Activated naive CD4-positive, alpha-beta T cell treated with anti-CD3 and anti-CD28 coated beads, Interleukin-2, amount 10 ng/mL, durations not matched to agents 7 days and 5 days (primary cell): ENCODE measurements at regions not wholly inside any gene's neighbourhood (a gene's known extent, or its start where the extent isn't known, plus 50 kb on each side); places are given as distances from the start of the nearest gene placed in this dataset.

Experiments
- CTCF ChIA-PET: fragments of 350-600 bp; sonication (Branson Sonifier 250); formaldehyde crosslinking; loops from one replicate; lab custom pipeline; 2021; ENCODE audit warnings: antibody characterized with exemption; lab: Charles Lee
- DNase-seq: peaks from one replicate; pipeline ENCODE4 v3.0.0-alpha.2; 2020
- H3K27ac Mint-ChIP-seq: one replicate; pipeline ENCODE4 v1.8.0; 2021; ENCODE audit warnings: mild to moderate bottlenecking, moderate library complexity, mixed read lengths
- H3K27me3 Mint-ChIP-seq: one replicate; pipeline ENCODE4 v1.8.0; 2021; ENCODE audit warnings: mild to moderate bottlenecking, mixed read lengths
- H3K36me3 Mint-ChIP-seq: one replicate; pipeline ENCODE4 v1.8.0; 2021; ENCODE audit warnings: mixed read lengths
- H3K4me1 Mint-ChIP-seq: one replicate; pipeline ENCODE4 v1.8.0; 2021; ENCODE audit warnings: mixed read lengths
- H3K4me3 Mint-ChIP-seq: one replicate; pipeline ENCODE4 v1.8.0; 2021; ENCODE audit warnings: mild to moderate bottlenecking, moderate library complexity, mixed read lengths
- H3K9me3 Mint-ChIP-seq: one replicate; pipeline ENCODE4 v1.8.0; 2021; ENCODE audit warnings: mixed read lengths

DNA sequence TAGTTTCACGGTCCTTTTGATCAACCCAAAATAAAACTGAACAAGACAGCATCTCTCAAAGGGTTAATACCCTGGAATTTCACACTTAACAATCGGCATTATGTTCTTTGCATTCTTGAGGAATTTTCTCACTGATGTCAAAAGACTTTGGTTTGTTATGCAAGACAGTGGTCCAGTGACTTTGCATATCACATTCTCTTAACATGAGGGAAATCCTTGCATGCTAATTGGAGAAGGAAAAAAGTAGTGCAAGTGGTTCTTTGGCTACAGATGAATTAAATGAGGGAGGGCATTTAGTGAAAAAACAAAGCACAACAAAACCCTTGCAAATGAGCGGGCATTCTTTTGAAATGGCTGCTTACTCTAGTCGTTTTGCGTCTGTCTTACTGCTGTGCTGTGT, 105.1 kb upstream of the LIMCH1 start:
- Mint-ChIP-seq H3K27ac (no peak overlapping the region), H3K27me3 (no peaks in the 10 kb centered on the region), H3K4me1 (no peaks in the 10 kb centered on the region), H3K9me3 (no peaks in the 10 kb centered on the region), H3K36me3 (no peaks in the 10 kb centered on the region), H3K4me3 (no peak overlapping the region)
- CTCF ChIA-PET: no interaction called here
- no peak for DNase-seq

- Mint-ChIP-seq H3K27ac (no peak overlapping the region), H3K9me3 (no peaks in the 10 kb centered on the region), H3K4me3 (no peak overlapping the region), H3K4me1 (no peaks in the 10 kb centered on the region), H3K36me3 (no peaks in the 10 kb centered on the region), H3K27me3 (no peaks in the 10 kb centered on the region)
- CTCF ChIA-PET: no interaction called here
- no peak for DNase-seq
Measured at GRCh38 chr4:41433361-41433760, 104.6 kb upstream of the LIMCH1 start.

- no peak for DNase-seq
- CTCF ChIA-PET: no interaction called here
- no peaks in the 10 kb centered on the region for H3K4me1 Mint-ChIP-seq
- no peak overlapping the region for H3K27ac Mint-ChIP-seq
- no peaks in the 10 kb centered on the region for H3K36me3 Mint-ChIP-seq
- H3K9me3 Mint-ChIP-seq: no peaks in the 10 kb centered on the region
- H3K4me3 Mint-ChIP-seq: no peak overlapping the region
- no peaks in the 10 kb centered on the region for H3K27me3 Mint-ChIP-seq
Measured at GRCh38 chr4:41435510-41435909, 102.4 kb upstream of the LIMCH1 start.

DNA sequence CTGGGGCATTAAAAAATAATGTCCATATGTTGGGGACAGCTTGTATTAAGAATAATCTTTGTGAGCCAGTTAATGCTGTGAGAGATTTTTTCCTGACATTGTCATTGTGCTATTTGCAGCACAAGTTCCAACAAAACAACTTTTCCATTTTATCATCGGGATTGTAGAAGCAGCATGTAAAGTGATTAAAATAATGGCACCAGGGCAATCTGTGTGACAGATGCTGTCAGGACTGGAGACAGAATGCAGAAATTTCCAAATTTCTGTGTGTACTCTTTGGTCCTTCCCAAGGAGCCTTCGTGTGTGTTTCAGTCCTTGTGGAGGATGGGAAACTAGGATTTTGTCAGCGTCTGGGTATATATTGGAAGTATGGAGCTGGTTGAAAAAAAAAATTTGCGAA, 101.5 kb upstream of the LIMCH1 start:
- Mint-ChIP-seq H3K27ac (no peak overlapping the region), H3K36me3 (no peaks in the 10 kb centered on the region), H3K4me3 (no peak overlapping the region), H3K4me1 (no peaks in the 10 kb centered on the region), H3K9me3 (no peaks in the 10 kb centered on the region), H3K27me3 (no peaks in the 10 kb centered on the region)
- DNase-seq: no peak
- CTCF ChIA-PET: no interaction called here

- H3K36me3 Mint-ChIP-seq: no peaks in the 10 kb centered on the region
- no peak overlapping the region for H3K4me3 Mint-ChIP-seq
- H3K27ac Mint-ChIP-seq: no peak overlapping the region
- H3K9me3 Mint-ChIP-seq: no peaks in the 10 kb centered on the region
- no peaks in the 10 kb centered on the region for H3K4me1 Mint-ChIP-seq
- DNase-seq: no peak
- H3K27me3 Mint-ChIP-seq: no peaks in the 10 kb centered on the region
- CTCF ChIA-PET: no interaction called here
Measured at GRCh38 chr4:41437111-41437536, 100.8 kb upstream of the LIMCH1 start.

DNA sequence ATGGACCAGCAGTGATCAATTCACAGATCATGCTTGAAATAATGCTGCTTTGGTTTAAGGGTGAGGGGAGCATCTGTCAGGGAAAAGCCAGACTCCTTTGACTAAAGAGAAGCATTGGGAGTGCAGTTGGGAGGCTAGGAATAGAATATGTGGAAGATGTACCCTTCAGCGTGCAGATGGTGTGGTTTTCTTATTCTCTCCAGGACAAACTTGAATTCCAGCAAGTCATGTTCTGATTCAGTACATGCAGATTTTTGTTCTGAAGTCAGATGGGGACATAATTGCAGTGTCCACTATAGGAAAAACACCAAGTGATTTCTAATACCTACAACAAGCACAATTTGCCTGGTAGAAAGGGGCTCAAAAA, 99.0 kb upstream of the LIMCH1 start:
- H3K4me3 Mint-ChIP-seq: no peak overlapping the region

GRCh38 chr4:41442810-41443209, 95.1 kb upstream of the LIMCH1 start:
- Mint-ChIP-seq H3K27me3 (no peaks in the 10 kb centered on the region), H3K9me3 (no peaks in the 10 kb centered on the region), H3K4me1 (no peaks in the 10 kb centered on the region), H3K36me3 (no peaks in the 10 kb centered on the region), H3K27ac (no peak overlapping the region), H3K4me3 (no peak overlapping the region)
- CTCF ChIA-PET: interaction anchor here (0.8 kb wide), 1 partner anchor 1370 kb away, joined by 3 read pairs; no protein-coding TSS in a partner anchor
- no peak for DNase-seq

More for the DNA sequence above, 99.0 kb upstream of the LIMCH1 start:
- CTCF ChIA-PET: no interaction called here
- no peak for DNase-seq
- Mint-ChIP-seq H3K36me3 (no peaks in the 10 kb centered on the region), H3K27me3 (no peaks in the 10 kb centered on the region), H3K9me3 (no peaks in the 10 kb centered on the region), H3K4me1 (no peaks in the 10 kb centered on the region), H3K27ac (no peak overlapping the region)

DNA sequence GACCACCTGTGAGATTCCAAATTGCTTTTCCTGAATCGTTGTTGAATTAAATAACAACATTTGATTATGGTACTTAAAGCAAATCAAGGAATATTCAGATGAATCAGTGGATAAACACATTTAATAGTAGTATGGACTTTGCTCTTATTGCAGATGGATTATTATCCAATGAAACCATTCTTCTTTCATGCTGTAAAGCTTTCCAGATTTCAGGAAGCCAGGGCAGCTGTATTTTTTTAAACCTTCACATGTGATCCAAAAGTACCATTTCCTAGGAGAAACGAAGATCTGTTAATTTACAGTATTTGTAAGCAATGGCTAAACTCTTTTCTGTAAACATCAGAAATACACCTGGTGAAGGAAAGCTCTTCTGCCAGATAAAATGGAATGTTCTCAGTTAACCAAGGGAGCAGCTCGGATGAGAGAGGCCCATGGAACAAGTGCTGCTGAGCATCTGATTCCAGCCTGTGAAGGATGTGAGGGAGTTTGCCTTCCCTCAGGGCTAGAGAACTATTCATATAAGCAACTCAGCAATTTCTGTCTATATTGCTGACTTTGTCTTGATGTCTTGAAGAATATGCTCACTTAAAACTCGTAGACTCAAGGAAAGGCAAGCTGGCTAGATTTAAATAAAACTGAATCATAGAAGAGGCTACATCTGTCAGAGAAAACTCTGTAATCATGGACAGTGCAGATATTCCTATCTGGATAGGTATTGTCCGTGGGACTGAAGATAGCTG, 94.4 kb upstream of the LIMCH1 start:
- CTCF ChIA-PET: no interaction called here
- H3K4me3 Mint-ChIP-seq: no peak overlapping the region

DNA sequence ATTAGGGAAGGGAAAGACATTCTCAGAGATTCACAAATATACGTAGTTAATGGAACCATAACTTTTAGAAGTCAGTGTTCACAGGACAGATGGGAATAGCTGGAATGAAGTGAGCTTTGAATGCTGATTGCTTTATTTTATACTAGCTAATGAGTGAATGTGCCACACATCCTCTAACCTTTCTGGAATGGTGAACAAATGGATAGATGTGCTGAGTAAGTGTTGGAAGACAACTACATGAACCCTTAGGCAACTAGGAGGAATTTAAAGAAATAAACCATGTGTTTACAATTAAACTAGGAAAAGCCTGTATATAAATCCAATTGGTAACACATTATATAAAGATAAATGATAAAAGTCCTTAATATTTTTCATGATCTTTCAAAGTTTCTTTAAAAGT, 91.6 kb upstream of the LIMCH1 start:
- H3K27me3 Mint-ChIP-seq: no peaks in the 10 kb centered on the region
- no peaks in the 10 kb centered on the region for H3K9me3 Mint-ChIP-seq
- no peak overlapping the region for H3K4me3 Mint-ChIP-seq
- CTCF ChIA-PET: no interaction called here
- no peak overlapping the region for H3K27ac Mint-ChIP-seq
- no peaks in the 10 kb centered on the region for H3K4me1 Mint-ChIP-seq
- H3K36me3 Mint-ChIP-seq: no peaks in the 10 kb centered on the region
- no peak for DNase-seq

More for the DNA sequence above, 94.4 kb upstream of the LIMCH1 start:
- H3K4me1 Mint-ChIP-seq: no peaks in the 10 kb centered on the region
- no peaks in the 10 kb centered on the region for H3K36me3 Mint-ChIP-seq
- no peak for DNase-seq
- no peaks in the 10 kb centered on the region for H3K27me3 Mint-ChIP-seq
- H3K9me3 Mint-ChIP-seq: no peaks in the 10 kb centered on the region
- no peak overlapping the region for H3K27ac Mint-ChIP-seq

- H3K9me3 Mint-ChIP-seq: no peaks in the 10 kb centered on the region
- no peak for DNase-seq
- H3K27me3 Mint-ChIP-seq: no peaks in the 10 kb centered on the region
- H3K27ac Mint-ChIP-seq: no peak overlapping the region
- no peaks in the 10 kb centered on the region for H3K4me1 Mint-ChIP-seq
- no peak overlapping the region for H3K4me3 Mint-ChIP-seq
- CTCF ChIA-PET: no interaction called here
- no peaks in the 10 kb centered on the region for H3K36me3 Mint-ChIP-seq
Measured at GRCh38 chr4:41446981-41447725, 90.8 kb upstream of the LIMCH1 start.

DNA sequence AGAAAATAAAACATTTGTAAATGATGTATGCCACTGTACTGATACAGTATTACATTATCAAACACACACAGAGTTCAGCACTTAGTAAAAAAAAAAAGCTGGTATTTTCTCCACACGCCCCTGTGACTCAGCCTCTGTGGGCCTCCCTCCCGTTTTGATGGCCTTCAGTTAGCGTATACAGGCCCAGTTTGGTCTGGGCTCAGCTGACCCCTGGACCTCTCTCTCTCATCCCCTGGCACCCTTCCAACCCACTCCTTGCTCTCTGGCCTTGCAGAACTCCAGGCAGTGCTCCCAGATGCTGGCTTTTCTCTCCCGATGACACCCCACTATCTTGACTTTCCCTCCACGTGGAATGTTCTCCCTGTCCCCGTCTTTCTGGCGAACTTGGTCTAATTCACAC, 89.0 kb upstream of the LIMCH1 start:
- CTCF ChIA-PET: no interaction called here
- Mint-ChIP-seq H3K27me3 (no peaks in the 10 kb centered on the region), H3K27ac (no peak overlapping the region), H3K36me3 (no peaks in the 10 kb centered on the region), H3K9me3 (no peaks in the 10 kb centered on the region), H3K4me1 (no peaks in the 10 kb centered on the region), H3K4me3 (no peak overlapping the region)
- no peak for DNase-seq

- Mint-ChIP-seq H3K4me3 (no peak overlapping the region), H3K36me3 (no peaks in the 10 kb centered on the region), H3K27me3 (no peaks in the 10 kb centered on the region), H3K9me3 (no peaks in the 10 kb centered on the region), H3K27ac (no peak overlapping the region), H3K4me1 (no peaks in the 10 kb centered on the region)
- DNase-seq: no peak
- CTCF ChIA-PET: no interaction called here
Measured at GRCh38 chr4:41451961-41452360, 86.0 kb upstream of the LIMCH1 start.

DNA sequence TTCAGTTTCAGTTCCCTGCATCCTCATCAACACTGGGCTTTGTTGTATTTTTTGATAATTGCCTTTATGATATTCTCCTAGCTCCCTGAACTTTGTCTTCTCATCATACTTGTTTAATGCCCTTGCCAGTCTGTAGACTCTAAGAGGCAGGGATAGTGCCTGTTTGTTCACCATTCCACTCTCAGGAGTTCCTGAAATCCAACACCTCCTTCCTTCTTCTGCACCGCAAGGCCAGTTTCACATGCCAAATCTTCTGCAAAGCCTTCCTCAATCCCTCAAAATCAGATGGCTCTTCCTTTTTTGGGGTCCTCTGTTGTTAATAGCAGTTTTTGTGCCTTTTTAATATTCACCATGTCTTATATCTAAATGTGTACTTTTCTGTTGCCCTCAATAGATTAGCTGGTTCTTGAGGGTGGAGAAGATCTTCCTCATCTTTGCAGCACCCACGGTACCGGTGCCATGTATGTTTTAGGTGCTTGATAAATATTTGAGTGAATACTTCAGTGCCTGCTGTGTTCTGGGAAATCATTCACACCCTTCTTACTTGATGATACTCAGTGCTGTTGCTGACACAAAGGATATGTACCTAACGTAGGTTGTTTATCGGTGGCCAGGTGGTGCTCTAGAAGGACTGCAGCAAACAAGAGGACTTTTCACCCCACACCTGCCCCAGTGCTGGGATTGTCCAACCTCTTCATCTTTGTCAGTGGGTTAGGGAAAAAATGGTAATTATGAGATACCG, 85.3 kb upstream of the LIMCH1 start:
- H3K27ac Mint-ChIP-seq: no peak overlapping the region
- CTCF ChIA-PET: no interaction called here
- no peak for DNase-seq
- no peaks in the 10 kb centered on the region for H3K36me3 Mint-ChIP-seq
- H3K27me3 Mint-ChIP-seq: no peaks in the 10 kb centered on the region
- H3K4me1 Mint-ChIP-seq: no peaks in the 10 kb centered on the region
- H3K4me3 Mint-ChIP-seq: no peak overlapping the region
- H3K9me3 Mint-ChIP-seq: no peaks in the 10 kb centered on the region

DNA sequence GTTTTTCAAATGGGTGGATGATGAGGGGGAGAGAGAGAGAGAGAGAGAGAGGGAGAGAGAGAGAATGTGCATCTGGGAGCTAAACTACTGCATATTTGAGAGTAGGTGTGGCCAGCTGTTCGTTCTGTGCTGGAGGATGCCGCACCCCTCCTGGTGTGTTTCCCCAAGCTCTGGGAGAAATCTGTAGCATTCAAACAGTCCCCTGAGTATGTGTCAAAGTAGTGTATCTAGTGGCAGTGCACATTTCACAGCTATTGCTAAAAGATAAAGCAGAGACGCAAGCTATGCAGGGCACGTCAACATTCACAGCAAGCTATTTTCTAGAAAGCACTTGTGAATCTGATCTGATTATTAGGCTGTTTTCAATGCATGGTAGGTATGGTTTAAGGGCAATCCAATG, 83.5 kb upstream of the LIMCH1 start:
- H3K4me1 Mint-ChIP-seq: no peaks in the 10 kb centered on the region
- no peak overlapping the region for H3K4me3 Mint-ChIP-seq
- H3K27ac Mint-ChIP-seq: no peak overlapping the region
- no peaks in the 10 kb centered on the region for H3K9me3 Mint-ChIP-seq
- no peaks in the 10 kb centered on the region for H3K36me3 Mint-ChIP-seq
- CTCF ChIA-PET: no interaction called here
- DNase-seq: no peak
- no peaks in the 10 kb centered on the region for H3K27me3 Mint-ChIP-seq

- H3K36me3 Mint-ChIP-seq: no peaks in the 10 kb centered on the region
Measured at GRCh38 chr4:41455206-41455605, 82.8 kb upstream of the LIMCH1 start.

More at GRCh38 chr4:41455206-41455605, 82.8 kb upstream of the LIMCH1 start:
- no peak for DNase-seq
- Mint-ChIP-seq H3K27ac (no peak overlapping the region), H3K4me3 (no peak overlapping the region), H3K4me1 (no peaks in the 10 kb centered on the region), H3K9me3 (no peaks in the 10 kb centered on the region), H3K27me3 (no peaks in the 10 kb centered on the region)
- CTCF ChIA-PET: no interaction called here
